GM12865 (cell line): ENCODE measurements at regions not wholly inside any gene's neighbourhood (a gene's known extent, or its start where the extent isn't known, plus 50 kb on each side); places are given as distances from the start of the nearest gene placed in this dataset.

Experiments
- DNase-seq: peaks from one replicate; pipeline ENCODE4 v3.0.0; 2010; ENCODE audit warnings: low read depth
- H3K4me3 ChIP-seq: 2 replicates; pipeline ENCODE4 v1.5.1; 2011; ENCODE audit warnings: mild to moderate bottlenecking, low read depth, low read length, control low read depth
- TF ChIP-seq, protein P1 (sequence below): IDR thresholded peaks from 2 replicates; pipeline ENCODE4 v1.5.1; 2011; ENCODE audit warnings: low read length, control low read depth, low read depth, inconsistent platforms; ENCODE audit not compliant: insufficient read depth; ENCODE audit errors: missing control alignments

DNA sequence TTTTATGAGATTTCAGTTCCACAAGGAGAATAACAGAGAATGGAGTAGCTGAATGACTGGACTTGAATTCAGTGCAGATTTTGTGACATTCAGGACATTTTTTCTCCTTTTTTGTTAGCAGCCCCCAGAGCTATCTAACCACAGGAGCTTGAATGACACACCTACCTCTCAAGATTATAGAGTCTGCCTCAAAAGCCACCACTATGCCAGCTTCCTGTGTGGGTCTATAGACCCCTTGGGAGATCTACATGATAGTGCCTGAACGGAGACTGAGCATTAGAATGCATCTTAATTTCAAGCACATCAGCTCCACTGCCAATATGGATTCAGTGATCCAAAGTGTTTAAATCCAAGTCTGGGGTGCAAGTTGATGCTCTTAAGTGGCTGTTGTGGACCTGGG lies 74.4 kb upstream of the ZNF648 start:
- DNase-seq, result no peak
- no peak overlapping the region for H3K4me3 ChIP-seq
- TF ChIP-seq, protein P1, sequence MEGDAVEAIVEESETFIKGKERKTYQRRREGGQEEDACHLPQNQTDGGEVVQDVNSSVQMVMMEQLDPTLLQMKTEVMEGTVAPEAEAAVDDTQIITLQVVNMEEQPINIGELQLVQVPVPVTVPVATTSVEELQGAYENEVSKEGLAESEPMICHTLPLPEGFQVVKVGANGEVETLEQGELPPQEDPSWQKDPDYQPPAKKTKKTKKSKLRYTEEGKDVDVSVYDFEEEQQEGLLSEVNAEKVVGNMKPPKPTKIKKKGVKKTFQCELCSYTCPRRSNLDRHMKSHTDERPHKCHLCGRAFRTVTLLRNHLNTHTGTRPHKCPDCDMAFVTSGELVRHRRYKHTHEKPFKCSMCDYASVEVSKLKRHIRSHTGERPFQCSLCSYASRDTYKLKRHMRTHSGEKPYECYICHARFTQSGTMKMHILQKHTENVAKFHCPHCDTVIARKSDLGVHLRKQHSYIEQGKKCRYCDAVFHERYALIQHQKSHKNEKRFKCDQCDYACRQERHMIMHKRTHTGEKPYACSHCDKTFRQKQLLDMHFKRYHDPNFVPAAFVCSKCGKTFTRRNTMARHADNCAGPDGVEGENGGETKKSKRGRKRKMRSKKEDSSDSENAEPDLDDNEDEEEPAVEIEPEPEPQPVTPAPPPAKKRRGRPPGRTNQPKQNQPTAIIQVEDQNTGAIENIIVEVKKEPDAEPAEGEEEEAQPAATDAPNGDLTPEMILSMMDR, result no peak

DNA sequence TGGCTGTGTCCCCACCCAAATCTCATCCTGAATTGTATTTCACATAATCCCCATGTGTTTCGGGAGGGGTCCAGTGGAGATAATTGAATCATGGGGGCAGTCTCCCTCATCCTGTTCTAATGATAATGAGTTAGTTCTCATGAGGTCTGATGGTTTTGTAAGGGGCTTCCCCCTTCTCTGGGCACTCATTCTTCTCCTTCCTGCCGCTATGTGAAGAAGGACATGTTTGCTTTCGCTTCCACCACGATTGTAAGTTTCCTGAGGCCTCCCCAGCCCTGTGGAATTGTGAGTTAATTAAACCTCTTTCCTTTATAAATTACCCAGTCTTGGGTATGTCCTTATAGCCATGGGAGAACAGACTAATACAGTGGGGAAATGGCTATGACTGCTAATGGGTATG lies 72.7 kb upstream of the ZNF648 start:
- TF ChIP-seq, protein P1, result no peak
- no peak overlapping the region for H3K4me3 ChIP-seq
- no peak for DNase-seq

DNA sequence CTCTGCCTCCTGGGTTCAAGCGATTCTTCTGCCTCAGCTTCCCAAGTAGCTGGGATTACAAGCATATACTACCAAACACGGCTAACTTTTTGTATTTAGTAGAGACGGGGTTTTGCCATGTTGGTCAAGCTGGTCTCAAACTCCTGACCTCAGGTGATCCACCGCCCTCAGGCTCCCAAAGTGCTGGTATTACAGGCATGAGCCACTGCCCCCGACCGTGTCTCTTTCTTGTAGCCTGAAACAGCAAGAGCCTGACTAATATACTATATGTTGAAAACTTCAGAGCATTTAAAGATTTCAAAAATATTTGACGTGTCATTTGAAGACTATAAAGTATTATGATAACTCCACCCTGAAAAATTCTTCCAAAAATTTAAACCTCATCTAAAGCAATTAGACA lies 71.7 kb upstream of the ZNF648 start:
- no peak overlapping the region for H3K4me3 ChIP-seq
- no peak for DNase-seq
- TF ChIP-seq, protein P1, result no peak

DNA sequence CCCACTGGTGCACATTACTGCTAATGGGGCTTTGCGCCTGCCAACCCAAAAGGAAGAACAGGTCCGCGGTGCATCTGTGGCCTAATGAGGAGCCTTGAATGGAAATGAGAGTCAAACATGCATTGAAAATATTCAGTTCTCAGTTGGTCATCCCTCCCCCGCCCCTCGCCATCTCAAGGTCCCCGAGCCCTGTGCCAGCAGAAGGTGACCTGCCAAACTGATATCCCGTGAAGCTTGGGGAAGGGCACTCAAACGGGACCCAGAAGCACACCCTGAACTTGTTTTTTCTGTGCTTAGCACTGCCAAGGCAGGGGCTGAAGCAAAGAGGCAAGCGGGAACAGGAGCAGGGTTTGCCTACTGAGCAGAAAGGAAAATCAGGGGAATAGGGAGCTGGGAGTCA lies 67.9 kb upstream of the ZNF648 start:
- TF ChIP-seq, protein P1, result no peak
- no peak for DNase-seq
- H3K4me3 ChIP-seq, result no peak overlapping the region

DNA sequence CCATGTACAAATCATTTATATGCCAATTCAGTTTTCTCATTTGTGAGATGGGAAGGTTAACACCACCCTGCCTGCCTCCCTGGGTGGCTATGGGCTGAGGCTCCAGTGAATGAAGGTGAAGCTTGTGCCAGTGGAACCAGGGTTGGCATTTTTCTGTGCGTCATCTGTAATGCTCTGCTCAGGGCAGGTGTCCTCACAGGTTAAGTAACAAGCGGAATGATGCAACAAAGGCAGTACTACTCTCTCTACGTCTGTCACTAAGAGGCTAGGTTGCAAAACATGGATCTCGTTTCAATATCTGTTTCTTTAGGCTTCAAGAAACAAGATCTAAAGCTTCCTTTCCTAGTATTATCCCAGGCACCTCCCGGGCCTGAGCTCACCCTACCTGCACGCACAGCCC lies 67.0 kb upstream of the ZNF648 start:
- no peak for DNase-seq
- TF ChIP-seq, protein P1, result no peak
- no peak overlapping the region for H3K4me3 ChIP-seq

DNA sequence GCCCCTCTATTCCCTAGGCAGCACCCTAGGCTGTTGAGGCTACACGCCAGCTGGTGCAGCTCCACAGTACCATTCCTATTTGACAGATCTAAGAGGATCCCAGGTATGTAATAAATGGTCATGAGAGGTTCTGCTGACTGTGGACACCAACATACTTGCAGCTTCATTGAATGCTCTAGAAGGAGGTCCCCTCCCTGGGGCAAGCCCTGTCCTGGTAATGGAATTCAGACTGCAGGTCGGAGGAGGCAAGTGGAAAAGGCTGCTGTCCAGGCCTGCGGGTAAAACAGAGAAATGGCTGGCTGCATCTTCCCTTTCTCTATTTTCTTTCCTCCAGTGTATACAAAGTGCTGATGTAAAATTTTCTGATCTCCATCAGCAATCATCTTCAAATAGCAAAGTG lies 66.1 kb upstream of the ZNF648 start:
- TF ChIP-seq, protein P1, result no peak
- DNase-seq, result no peak
- H3K4me3 ChIP-seq, result no peak overlapping the region

DNA sequence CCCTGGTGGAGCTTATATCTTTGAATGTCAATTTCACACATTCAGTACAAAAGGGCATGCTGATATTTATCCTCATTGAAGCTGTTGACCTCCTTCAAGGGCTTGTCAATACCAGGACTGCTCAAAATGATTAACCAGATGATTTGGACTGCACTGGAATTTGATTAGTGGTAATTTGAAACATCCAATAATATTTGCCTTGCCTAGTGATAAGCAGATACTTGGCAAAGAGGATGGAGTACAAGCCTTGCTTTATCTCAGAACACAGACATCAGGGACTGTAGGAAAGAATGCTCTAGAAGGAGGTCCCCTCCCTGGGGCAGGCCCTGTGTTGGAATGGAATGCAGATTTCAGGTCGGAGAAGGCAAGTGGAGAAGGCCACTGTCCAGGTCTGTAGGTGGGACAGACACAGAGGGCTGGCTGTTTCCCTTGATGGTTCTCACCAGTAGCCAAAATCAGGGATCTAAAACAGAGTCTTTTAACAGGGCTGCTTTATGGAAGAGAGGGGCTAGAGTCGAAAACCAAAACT lies 64.8 kb upstream of the ZNF648 start:
- TF ChIP-seq, protein P1, result no peak
- H3K4me3 ChIP-seq, result no peak overlapping the region
- DNase-seq, result no peak
